ENCODE measurements at regions not wholly inside any gene's neighbourhood (a gene's known extent, or its start where the extent isn't known, plus 50 kb on each side); places are given as distances from the start of the nearest gene placed in this dataset.

DNA sequence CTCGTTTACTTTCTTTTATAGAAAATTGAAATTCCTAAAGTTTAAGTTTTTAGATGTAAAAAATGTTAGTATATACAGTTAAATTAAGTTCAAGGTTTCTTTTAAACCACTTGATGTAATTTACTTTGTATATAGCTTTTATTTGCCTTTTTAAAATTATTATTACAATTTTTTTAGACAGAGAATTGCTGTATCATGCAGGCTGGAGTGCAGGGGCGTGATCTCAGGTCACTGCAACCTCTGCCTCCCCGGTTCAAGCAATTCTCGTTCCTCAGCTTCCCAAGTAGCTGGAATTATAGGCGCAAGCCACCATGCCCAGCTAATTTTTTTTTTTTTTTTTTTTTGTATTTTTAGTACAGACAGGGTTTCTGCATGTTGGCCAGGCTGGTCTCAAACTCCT, 75.0 kb downstream of the KCNRG start:
- no peak for DNase-seq (ENCODE audit: low spot score)
- H3K36me3 ChIP-seq (ENCODE audit: insufficient read depth, low read length, poor library complexity, severe bottlenecking) = no peaks in the 10 kb centered on the region
- H3K9me3 ChIP-seq (ENCODE audit: low read depth, low read length, poor library complexity, severe bottlenecking) = no peaks in the 10 kb centered on the region
- H3K27me3 ChIP-seq (replicated peaks; ENCODE audit: insufficient read depth, low read depth, low read length, poor library complexity) = no peaks in the 10 kb centered on the region
- ChIA-PET CTCF (interaction anchor here (0.6 kb wide), 1 partner anchor 137 kb away, joined by 9 read pairs; no protein-coding TSS in a partner anchor), POLR2A (ENCODE audit: low non-redundant PET) (interaction anchor here (0.6 kb wide), 1 partner anchor 19 kb away, joined by 12 read pairs; no protein-coding TSS in a partner anchor)
- BruUV-seq (replicated peaks) = no TSS peak
- no peak overlapping the region for H3K4me3 ChIP-seq (ENCODE audit: low read depth, low read length, poor library complexity, severe bottlenecking)
- intact Hi-C loops (cut with micrococcal nuclease; ENCODE audit: unreplicated experiment) = no loop called here
- no peak overlapping the region for H3K27ac ChIP-seq (ENCODE audit: low read depth, low read length, poor library complexity, severe bottlenecking)
- peaks cover 6% of the 10 kb centered on the region for H3K4me1 ChIP-seq (ENCODE audit: insufficient read depth, low read length, poor library complexity, severe bottlenecking)
- TF ChIP-seq EZH2 (IDR thresholded peaks at IDR 0.05; ENCODE audit: borderline replicate concordance, low read depth, low read length, poor library complexity, severe bottlenecking) = no peak
- TF ChIP-seq, protein P1, sequence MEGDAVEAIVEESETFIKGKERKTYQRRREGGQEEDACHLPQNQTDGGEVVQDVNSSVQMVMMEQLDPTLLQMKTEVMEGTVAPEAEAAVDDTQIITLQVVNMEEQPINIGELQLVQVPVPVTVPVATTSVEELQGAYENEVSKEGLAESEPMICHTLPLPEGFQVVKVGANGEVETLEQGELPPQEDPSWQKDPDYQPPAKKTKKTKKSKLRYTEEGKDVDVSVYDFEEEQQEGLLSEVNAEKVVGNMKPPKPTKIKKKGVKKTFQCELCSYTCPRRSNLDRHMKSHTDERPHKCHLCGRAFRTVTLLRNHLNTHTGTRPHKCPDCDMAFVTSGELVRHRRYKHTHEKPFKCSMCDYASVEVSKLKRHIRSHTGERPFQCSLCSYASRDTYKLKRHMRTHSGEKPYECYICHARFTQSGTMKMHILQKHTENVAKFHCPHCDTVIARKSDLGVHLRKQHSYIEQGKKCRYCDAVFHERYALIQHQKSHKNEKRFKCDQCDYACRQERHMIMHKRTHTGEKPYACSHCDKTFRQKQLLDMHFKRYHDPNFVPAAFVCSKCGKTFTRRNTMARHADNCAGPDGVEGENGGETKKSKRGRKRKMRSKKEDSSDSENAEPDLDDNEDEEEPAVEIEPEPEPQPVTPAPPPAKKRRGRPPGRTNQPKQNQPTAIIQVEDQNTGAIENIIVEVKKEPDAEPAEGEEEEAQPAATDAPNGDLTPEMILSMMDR (conservative IDR thresholded peaks at IDR 0.05; ENCODE audit: low read depth, low read length) = no peak

DNA sequence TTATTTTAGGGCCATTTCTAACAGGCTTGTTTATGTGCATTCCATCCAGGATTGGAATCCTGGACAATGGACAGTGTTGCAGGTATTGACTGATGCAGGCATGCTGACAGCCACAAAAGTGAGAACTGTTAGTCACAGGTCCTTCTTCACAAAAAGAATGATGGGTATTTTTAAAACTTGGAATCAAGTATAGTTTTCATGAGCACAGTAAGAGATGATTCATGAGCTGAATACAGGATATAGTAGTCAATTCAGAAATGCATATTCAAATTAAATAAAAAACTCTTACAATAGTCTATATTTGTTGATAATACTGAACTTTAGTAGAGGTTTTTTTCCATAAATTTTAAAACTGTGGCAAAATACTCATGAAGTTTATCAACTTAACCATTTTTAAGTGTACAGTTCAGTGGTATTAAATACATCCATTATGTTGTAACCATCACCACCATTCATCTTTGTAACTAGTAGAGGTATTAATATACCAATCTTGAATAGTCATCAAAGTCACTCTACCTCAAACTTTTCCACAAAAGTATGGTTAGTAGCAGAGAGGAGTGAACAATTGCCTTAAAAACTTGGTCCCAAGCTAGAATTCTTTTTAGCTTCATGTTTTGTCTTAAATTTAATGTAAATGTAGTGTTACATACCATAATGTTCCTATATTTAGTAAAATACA, 79.5 kb downstream of the KCNRG start:
- no TSS peak for BruUV-seq (replicated peaks)
- Histone ChIP-seq H3K9me3 (ENCODE audit: low read depth, low read length, poor library complexity, severe bottlenecking) (peaks cover 26% of the 10 kb centered on the region), H3K36me3 (ENCODE audit: insufficient read depth, low read length, poor library complexity, severe bottlenecking) (peaks cover 8% of the 10 kb centered on the region), H3K4me3 (ENCODE audit: low read depth, low read length, poor library complexity, severe bottlenecking) (no peak overlapping the region), H3K27me3 (replicated peaks; ENCODE audit: insufficient read depth, low read depth, low read length, poor library complexity) (no peaks in the 10 kb centered on the region), H3K4me1 (ENCODE audit: insufficient read depth, low read length, poor library complexity, severe bottlenecking) (peaks cover 4% of the 10 kb centered on the region), H3K27ac (ENCODE audit: low read depth, low read length, poor library complexity, severe bottlenecking) (no peak overlapping the region)
- DNase-seq (ENCODE audit: low spot score) = no peak
- TF ChIP-seq EZH2 (IDR thresholded peaks at IDR 0.05; ENCODE audit: borderline replicate concordance, low read depth, low read length, poor library complexity, severe bottlenecking) = no peak
- TF ChIP-seq, protein P1 (conservative IDR thresholded peaks at IDR 0.05; ENCODE audit: low read depth, low read length) = no peak
- CTCF ChIA-PET = no interaction called here
- POLR2A ChIA-PET (ENCODE audit: low non-redundant PET) = no interaction called here
- intact Hi-C loops (cut with micrococcal nuclease; ENCODE audit: unreplicated experiment) = no loop called here

DNA sequence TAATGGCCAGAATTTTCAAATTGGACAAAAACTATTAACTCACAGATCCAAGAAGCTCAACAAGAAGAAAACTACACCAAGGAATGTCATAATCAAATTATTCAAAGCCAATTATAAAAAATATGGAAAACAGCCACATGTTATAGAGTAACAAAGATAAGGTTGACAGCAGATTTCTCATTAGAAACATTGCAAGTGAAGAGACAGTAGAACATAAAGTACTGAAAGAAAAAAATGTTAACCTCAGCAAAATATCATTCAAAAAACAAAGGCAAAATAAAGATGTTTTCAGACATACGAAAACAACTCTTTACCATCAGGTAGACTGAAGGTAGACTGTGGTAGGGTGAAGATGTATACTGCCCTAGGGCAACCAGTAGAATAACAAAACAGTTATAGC, 83.4 kb downstream of the KCNRG start:
- POLR2A ChIA-PET (ENCODE audit: low non-redundant PET) = no interaction called here
- Histone ChIP-seq H3K36me3 (ENCODE audit: insufficient read depth, low read length, poor library complexity, severe bottlenecking) (peaks cover 8% of the 10 kb centered on the region), H3K4me3 (ENCODE audit: low read depth, low read length, poor library complexity, severe bottlenecking) (no peak overlapping the region), H3K27me3 (replicated peaks; ENCODE audit: insufficient read depth, low read depth, low read length, poor library complexity) (no peaks in the 10 kb centered on the region), H3K9me3 (ENCODE audit: low read depth, low read length, poor library complexity, severe bottlenecking) (peaks cover 26% of the 10 kb centered on the region), H3K27ac (ENCODE audit: low read depth, low read length, poor library complexity, severe bottlenecking) (no peak overlapping the region), H3K4me1 (ENCODE audit: insufficient read depth, low read length, poor library complexity, severe bottlenecking) (no peaks in the 10 kb centered on the region)
- intact Hi-C loops (cut with micrococcal nuclease; ENCODE audit: unreplicated experiment) = no loop called here
- CTCF ChIA-PET = no interaction called here
- BruUV-seq (replicated peaks) = no TSS peak
- DNase-seq (ENCODE audit: low spot score) = no peak
- TF ChIP-seq, protein P1 (conservative IDR thresholded peaks at IDR 0.05; ENCODE audit: low read depth, low read length) = no peak
- TF ChIP-seq EZH2 (IDR thresholded peaks at IDR 0.05; ENCODE audit: borderline replicate concordance, low read depth, low read length, poor library complexity, severe bottlenecking) = no peak
